ENCODE measurements at regions not wholly inside any gene's neighbourhood (a gene's known extent, or its start where the extent isn't known, plus 50 kb on each side); places are given as distances from the start of the nearest gene placed in this dataset.

GRCh38 chr4:40681600-40681999, 51.9 kb upstream of the RBM47 start:
- no peak for TF ChIP-seq CTCF (IDR thresholded peaks at IDR 0.05)
- no peak for TF ChIP-seq POLR2A (IDR thresholded peaks at IDR 0.05)

Data from body of pancreas (tissue), 4 donors.